HG03571 (cell line): ENCODE measurements at regions not wholly inside any gene's neighbourhood (a gene's known extent, or its start where the extent isn't known, plus 50 kb on each side); places are given as distances from the start of the nearest gene placed in this dataset.
"Not testable (repeated sequence)": the region's sequence is repeated elsewhere in the genome, so short reads cannot be mapped to it uniquely, and the experiment has no call there.

Source experiments
- ATAC-seq: cut with Tn5 transposase; IDR thresholded peaks from one replicate; pipeline ENCODE4 v1.9.1; 2021; ENCODE audit not compliant: unreplicated experiment

GRCh38 chrY:17511984-17512383 is 368.0 kb downstream of the CDY2B start:
- ATAC-seq = not testable (repeated sequence)

GRCh38 chrY:17511476-17511875 is 368.5 kb downstream of the CDY2B start:
- ATAC-seq = not testable (repeated sequence)

GRCh38 chrY:17505834-17506233 is 374.2 kb downstream of the CDY2B start:
- ATAC-seq = not testable (repeated sequence)

GRCh38 chrY:17484763-17485162 is 395.3 kb downstream of the CDY2B start:
- not testable (repeated sequence) for ATAC-seq

- peak; percentile 67 for ATAC-seq
Measured at GRCh38 chrY:17484157-17484556, 395.9 kb downstream of the CDY2B start.

GRCh38 chrY:17481389-17482022 is 398.5 kb downstream of the CDY2B start:
- peak; percentile 50 for ATAC-seq

GRCh38 chrY:17472068-17472467 is 408.0 kb downstream of the CDY2B start:
- not testable (repeated sequence) for ATAC-seq

- peak; percentile 85 for ATAC-seq
Measured at GRCh38 chrY:17459753-17460152, 420.3 kb downstream of the CDY2B start.

- no peak for ATAC-seq
Measured at GRCh38 chrY:17430570-17431166, 449.4 kb downstream of the CDY2B start.

GRCh38 chrY:17398336-17399072 is 481.5 kb downstream of the CDY2B start:
- no peak for ATAC-seq

- ATAC-seq = no peak
Measured at GRCh38 chrY:17397659-17398058, 482.4 kb downstream of the CDY2B start.

- no peak for ATAC-seq
Measured at GRCh38 chrY:17381431-17382070, 498.5 kb downstream of the CDY2B start.

GRCh38 chrY:17378326-17378725 is 501.7 kb downstream of the CDY2B start:
- ATAC-seq = no peak

GRCh38 chrY:17368413-17368812 is 511.6 kb downstream of the CDY2B start:
- no peak for ATAC-seq

GRCh38 chrY:17366400-17366799 is 513.6 kb downstream of the CDY2B start:
- no peak for ATAC-seq

- ATAC-seq = no peak
Measured at GRCh38 chrY:17339028-17339427, 541.0 kb downstream of the CDY2B start.

- no peak for ATAC-seq
Measured at GRCh38 chrY:17330733-17331132, 549.3 kb downstream of the CDY2B start.

GRCh38 chrY:17319916-17320315 is 560.1 kb downstream of the CDY2B start:
- no peak for ATAC-seq

GRCh38 chrY:17318631-17319030 is 561.4 kb downstream of the CDY2B start:
- no peak for ATAC-seq

GRCh38 chrY:17277056-17277455 is 603.0 kb downstream of the CDY2B start:
- ATAC-seq = no peak

- no peak for ATAC-seq
Measured at GRCh38 chrY:17259497-17259896, 620.5 kb downstream of the CDY2B start.

GRCh38 chrY:17238406-17238805 is 641.6 kb downstream of the CDY2B start:
- no peak for ATAC-seq
